HG03460 (cell line): ENCODE measurements at regions not wholly inside any gene's neighbourhood (a gene's known extent, or its start where the extent isn't known, plus 50 kb on each side); places are given as distances from the start of the nearest gene placed in this dataset.

Source experiments
- ATAC-seq: cut with Tn5 transposase; IDR thresholded peaks from one replicate; pipeline ENCODE4 v1.9.1; 2021; ENCODE audit not compliant: unreplicated experiment

- ATAC-seq = no peak
These were observed 244.4 kb downstream of the LRRIQ3 start for GRCh38 chr1:73953586-73953985.

GRCh38 chr1:73953186-73953585 is 244.8 kb downstream of the LRRIQ3 start:
- no peak for ATAC-seq

GRCh38 chr1:73948055-73948454 is 249.9 kb downstream of the LRRIQ3 start:
- ATAC-seq = no peak

GRCh38 chr1:73947009-73947408 is 251.0 kb downstream of the LRRIQ3 start:
- ATAC-seq = no peak

- ATAC-seq = no peak
These were observed 254.7 kb downstream of the LRRIQ3 start for GRCh38 chr1:73943270-73943669.

- ATAC-seq = no peak
These were observed 267.7 kb downstream of the LRRIQ3 start for GRCh38 chr1:73930293-73930692.

GRCh38 chr1:73914951-73915350 is 283.0 kb downstream of the LRRIQ3 start:
- no peak for ATAC-seq

GRCh38 chr1:73913025-73913424 is 285.0 kb downstream of the LRRIQ3 start:
- ATAC-seq = no peak

GRCh38 chr1:73911849-73912248 is 286.1 kb downstream of the LRRIQ3 start:
- ATAC-seq = no peak

GRCh38 chr1:73910466-73910865 is 287.5 kb downstream of the LRRIQ3 start:
- ATAC-seq = no peak

- no peak for ATAC-seq
These were observed 287.9 kb downstream of the LRRIQ3 start for GRCh38 chr1:73910062-73910461.

- no peak for ATAC-seq
These were observed 288.9 kb downstream of the LRRIQ3 start for GRCh38 chr1:73909043-73909562.

- no peak for ATAC-seq
These were observed 290.9 kb downstream of the LRRIQ3 start for GRCh38 chr1:73907051-73907450.

GRCh38 chr1:73903092-73903491 is 294.9 kb downstream of the LRRIQ3 start:
- ATAC-seq = no peak

GRCh38 chr1:73901738-73902137 is 296.2 kb downstream of the LRRIQ3 start:
- no peak for ATAC-seq

- ATAC-seq = no peak
These were observed 298.7 kb downstream of the LRRIQ3 start for GRCh38 chr1:73899311-73899710.

- no peak for ATAC-seq
These were observed 299.4 kb downstream of the LRRIQ3 start for GRCh38 chr1:73898540-73898939.

GRCh38 chr1:73887412-73887811 is 310.6 kb downstream of the LRRIQ3 start:
- no peak for ATAC-seq

- ATAC-seq = no peak
These were observed 311.3 kb downstream of the LRRIQ3 start for GRCh38 chr1:73886716-73887115.

- ATAC-seq = no peak
These were observed 323.2 kb downstream of the LRRIQ3 start for GRCh38 chr1:73874806-73875205.

- no peak for ATAC-seq
These were observed 329.1 kb downstream of the LRRIQ3 start for GRCh38 chr1:73868810-73869336.

GRCh38 chr1:73862355-73862754 is 335.6 kb downstream of the LRRIQ3 start:
- no peak for ATAC-seq

GRCh38 chr1:73860421-73860950 is 337.5 kb downstream of the LRRIQ3 start:
- ATAC-seq = no peak
